GM21515 (cell line): ENCODE measurements at regions not wholly inside any gene's neighbourhood (a gene's known extent, or its start where the extent isn't known, plus 50 kb on each side); places are given as distances from the start of the nearest gene placed in this dataset.

Experiments used
- ATAC-seq: cut with Tn5 transposase; IDR thresholded peaks from one replicate; pipeline ENCODE4 v1.9.1; 2021; ENCODE audit not compliant: unreplicated experiment

GRCh38 chr7:34269084-34269483 is 363.7 kb downstream of the BMPER start:
- ATAC-seq: no peak

GRCh38 chr7:34275624-34276023 is 370.3 kb downstream of the BMPER start:
- no peak for ATAC-seq

- no peak for ATAC-seq
Measured at GRCh38 chr7:34277016-34277802, 371.9 kb downstream of the BMPER start.

- no peak for ATAC-seq
Measured at GRCh38 chr7:34277803-34278199, 372.5 kb downstream of the BMPER start.

DNA sequence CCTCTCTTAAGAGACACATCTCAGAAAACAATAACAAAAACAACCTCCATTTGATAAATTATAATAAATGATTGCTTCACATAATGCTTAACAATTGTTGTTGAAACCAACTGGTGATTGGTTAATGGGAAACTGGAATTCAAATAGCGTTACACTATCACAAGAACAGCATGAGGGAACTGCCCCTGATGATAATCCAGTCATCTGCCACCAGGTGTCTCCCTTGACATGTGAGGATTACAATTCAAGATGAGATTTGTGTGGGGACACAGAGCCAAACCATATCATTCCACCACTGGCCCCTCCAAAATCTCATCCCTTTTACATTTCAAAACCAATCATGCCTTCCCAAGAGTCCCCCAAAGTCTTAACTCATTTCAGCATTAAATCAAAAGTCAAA is 375.9 kb downstream of the BMPER start:
- ATAC-seq: no peak

GRCh38 chr7:34282271-34282670 is 375.7 kb upstream of the NPSR1 start:
- ATAC-seq: no peak

GRCh38 chr7:34296663-34297062 is 361.4 kb upstream of the NPSR1 start:
- no peak for ATAC-seq

DNA sequence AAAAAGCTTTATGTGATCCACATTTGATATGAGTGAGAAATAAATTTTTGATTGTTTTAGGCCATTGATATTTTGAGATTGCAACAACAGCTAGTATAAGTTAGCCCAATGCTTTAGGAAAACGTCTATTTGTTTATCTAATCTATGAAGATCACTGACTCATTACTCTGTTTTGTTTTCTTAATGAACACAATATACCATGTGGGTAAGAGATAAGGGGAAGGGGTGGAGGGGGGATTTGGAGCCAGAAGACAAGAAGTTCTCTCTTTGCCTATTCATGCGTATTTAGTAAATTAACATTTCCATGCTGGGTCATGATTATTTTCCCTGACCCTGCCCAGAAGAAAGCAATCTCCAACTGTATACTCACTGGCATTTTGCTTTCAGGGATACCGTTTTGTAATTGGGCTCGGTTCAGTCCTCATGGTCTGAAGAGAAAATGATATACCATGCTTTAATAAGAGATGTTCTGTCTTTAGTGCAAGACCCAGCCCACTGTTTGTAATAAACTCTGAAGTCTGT is 359.5 kb upstream of the NPSR1 start:
- ATAC-seq: no peak

DNA sequence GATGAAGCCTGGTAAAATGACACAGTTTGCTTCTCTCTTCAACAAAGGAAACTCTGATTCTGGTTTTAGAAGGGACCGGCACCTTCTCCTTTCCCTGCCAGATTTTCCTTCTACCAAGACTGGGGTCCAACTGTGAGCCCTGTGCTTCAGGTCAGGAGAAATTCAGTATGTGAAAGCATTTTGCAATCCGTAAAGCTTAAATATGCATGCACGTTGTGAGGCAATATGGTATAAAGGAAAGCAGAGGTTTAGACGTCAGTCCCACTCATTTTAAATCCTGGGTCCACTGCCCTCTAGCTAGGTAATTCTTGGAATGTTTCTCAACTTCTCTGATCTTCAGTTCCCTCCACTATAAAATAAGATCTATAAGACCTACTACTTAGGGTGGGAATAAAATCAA is 359.0 kb upstream of the NPSR1 start:
- no peak for ATAC-seq

GRCh38 chr7:34307540-34307939 is 350.5 kb upstream of the NPSR1 start:
- no peak for ATAC-seq

DNA sequence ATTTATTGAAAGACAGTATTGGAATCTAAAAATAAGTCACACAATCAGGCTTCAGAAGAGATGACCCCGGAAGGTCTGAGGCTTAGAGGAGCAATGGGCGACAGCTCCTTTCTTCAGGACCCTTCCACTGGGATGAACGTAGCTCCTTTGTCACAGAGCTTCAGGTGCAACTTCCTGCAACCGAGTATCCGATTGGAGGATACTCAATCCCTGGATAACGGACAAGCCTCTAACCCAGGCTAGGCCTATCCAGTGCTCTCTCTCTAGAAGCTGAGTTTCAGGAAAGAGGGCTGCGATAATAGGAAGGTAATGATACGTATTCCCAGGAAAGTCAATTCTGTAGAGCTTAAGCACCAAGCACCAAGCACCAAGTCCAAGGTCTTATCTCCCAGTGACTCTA is 349.4 kb upstream of the NPSR1 start:
- ATAC-seq: no peak

DNA sequence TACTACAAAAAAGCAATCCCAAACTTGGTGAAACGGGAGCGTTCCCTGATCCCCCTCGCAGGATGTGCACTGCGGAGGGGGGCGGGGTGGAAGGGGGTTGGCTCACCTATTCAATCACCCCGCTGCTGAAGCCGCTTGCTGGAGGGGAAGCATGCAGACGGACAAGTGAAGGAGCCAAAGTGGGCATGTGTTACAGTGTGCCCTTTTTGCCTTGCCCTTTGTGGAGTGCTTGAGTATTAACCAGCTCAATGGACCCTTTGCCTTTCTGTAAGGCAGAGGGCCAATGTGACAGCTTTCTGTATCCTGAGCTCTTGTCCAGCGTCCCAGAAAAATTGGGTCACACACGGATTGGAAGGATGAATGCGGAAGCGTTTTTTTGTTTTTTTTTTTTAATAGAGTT is 348.9 kb upstream of the NPSR1 start:
- ATAC-seq: no peak

GRCh38 chr7:34309584-34309983 is 348.4 kb upstream of the NPSR1 start:
- ATAC-seq: no peak

- ATAC-seq: no peak
Measured at GRCh38 chr7:34311591-34311990, 346.4 kb upstream of the NPSR1 start.

GRCh38 chr7:34312624-34313023 is 345.4 kb upstream of the NPSR1 start:
- no peak for ATAC-seq

GRCh38 chr7:34313289-34313688 is 344.7 kb upstream of the NPSR1 start:
- ATAC-seq: no peak

GRCh38 chr7:34315032-34315431 is 343.0 kb upstream of the NPSR1 start:
- ATAC-seq: no peak

DNA sequence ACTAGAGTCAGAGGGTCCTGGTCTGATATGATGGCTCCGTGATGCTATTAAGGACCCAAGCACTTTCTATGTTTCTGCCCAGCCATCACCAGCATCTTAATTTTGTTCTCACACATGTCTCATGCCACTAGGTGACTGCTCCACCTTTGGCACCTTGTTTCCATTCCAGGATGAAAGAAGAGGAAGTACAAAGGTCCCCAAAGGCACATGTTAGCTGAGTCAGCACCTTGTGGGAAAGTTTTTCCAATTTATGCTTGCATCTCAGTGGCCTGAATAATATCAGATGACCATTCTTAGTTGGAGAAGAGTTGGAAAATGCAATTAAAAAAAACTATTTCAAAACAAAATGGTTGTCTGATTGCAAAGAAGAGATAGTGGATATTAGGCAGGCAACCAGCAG is 341.0 kb upstream of the NPSR1 start:
- ATAC-seq: no peak

DNA sequence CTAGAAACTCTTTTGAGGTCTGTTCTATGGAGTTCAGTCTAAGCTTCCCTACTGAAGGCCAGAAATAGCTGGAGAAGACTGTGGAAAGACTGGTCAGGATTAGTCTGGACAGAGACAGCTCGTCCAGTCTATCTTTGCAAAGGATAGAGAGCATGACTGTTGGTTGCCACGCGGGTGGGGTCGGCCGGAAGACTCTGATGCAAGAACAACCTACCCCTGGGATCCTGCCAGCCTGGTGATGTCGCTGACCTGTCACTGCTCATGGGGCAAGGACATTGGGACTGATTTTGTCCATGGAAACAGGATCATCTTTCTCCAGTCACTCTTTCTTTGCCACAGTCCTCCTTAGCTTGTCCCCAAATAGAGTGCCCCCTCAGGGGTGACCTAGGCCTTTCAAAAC is 337.6 kb upstream of the NPSR1 start:
- ATAC-seq: no peak

DNA sequence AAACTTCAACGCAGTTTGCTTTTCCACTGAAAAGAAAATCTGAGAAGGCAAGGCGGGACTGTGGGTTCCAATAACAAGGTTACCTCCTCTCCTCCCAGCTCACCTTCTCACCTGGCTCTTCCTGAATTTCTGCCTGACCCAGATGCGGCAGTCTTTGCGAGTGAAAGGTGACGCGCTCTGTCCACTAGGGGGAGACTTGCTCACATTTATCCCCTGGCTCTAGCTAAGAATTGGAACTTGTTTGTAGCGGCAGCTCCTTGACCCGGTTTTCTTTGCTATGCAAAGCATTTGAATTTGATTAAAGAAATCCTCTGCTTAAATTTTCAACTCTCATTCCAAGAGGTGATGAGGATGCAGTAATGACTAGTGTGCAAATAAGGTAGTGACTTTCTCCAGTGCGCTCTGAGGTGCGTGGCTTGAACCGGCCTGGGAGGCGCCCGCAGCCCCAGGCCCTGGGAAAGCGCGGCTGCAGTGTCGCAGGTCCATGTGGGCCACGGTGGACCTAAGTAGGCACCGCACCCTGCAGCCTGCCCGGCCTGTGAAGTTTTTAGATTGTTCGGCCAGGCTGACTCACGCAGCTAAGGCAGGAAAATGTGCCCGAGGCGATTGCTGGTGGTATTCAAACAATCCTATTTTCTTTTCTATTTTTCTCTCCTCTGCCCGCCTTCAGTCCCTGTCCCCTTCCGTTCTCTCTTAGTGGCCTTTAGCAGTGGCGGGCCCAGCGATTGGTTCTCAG is 336.9 kb upstream of the NPSR1 start:
- ATAC-seq: peak; percentile 92

DNA sequence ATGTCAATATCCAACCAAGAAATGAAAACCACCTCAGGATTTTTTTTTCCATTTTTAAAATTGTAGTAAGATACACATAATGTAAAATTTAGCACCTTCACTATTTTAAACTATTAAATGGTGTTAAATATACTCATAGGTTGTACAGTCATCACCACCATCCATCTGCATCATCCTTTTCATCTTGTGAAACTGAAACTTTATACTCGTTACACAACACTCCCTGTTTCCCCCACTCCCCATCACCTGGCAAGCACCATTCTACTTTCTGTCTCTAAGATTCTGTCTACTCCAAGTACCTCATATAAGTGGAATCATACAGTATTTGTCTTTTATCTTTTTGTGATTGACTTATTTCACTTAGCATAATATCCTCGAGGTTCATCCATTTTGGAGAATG is 335.2 kb upstream of the NPSR1 start:
- no peak for ATAC-seq

DNA sequence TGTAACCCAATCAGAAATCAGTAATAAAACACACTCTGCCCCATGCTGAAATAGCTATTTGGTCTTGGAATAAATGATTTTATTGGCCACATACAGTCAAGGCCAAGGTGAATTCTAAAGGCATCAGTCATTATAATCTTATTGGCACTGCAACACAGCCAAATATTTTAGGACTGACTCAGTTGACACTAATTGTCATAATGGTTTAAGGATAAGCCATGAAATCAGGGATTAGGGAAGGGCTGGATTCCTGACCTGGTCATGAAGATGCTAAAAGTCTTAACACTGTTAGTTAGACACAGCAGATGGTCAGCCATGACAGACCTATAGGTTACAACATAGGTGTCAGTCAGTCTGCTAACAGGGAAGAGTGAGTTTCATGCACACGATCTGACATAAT is 330.3 kb upstream of the NPSR1 start:
- no peak for ATAC-seq
